Activated naive CD8-positive, alpha-beta T cell treated with anti-CD3 and anti-CD28 coated beads, Interleukin-2, amount 10 ng/mL, durations not matched to agents 7 days and 5 days (primary cell): ENCODE measurements at regions not wholly inside any gene's neighbourhood (a gene's known extent, or its start where the extent isn't known, plus 50 kb on each side); places are given as distances from the start of the nearest gene placed in this dataset.
"Not testable (repeated sequence)": the region's sequence is repeated elsewhere in the genome, so short reads cannot be mapped to it uniquely, and the experiment has no call there.

Source experiments
- ATAC-seq: fragments of 150-1000 bp; cut with Tn5 transposase; one replicate; pipeline ENCODE4 v1.10.0; 2021; ENCODE audit warnings: low read depth, moderate library complexity
- POLR2A ChIA-PET: fragments of 350-600 bp; sonication (Branson Sonifier 250); formaldehyde crosslinking; loops from one replicate; lab custom pipeline; 2021; ENCODE audit warnings: antibody characterized with exemption; lab: Charles Lee
- DNase-seq: peaks from one replicate; pipeline ENCODE4 v3.0.0; 2021
- H3K27ac Mint-ChIP-seq: one replicate; pipeline ENCODE4 v1.8.0; 2022; ENCODE audit warnings: mild to moderate bottlenecking, mixed read lengths
- H3K27me3 Mint-ChIP-seq: one replicate; pipeline ENCODE4 v1.8.0; 2022; ENCODE audit warnings: mild to moderate bottlenecking, moderate library complexity, mixed read lengths
- H3K36me3 Mint-ChIP-seq: one replicate; pipeline ENCODE4 v1.8.0; 2021; ENCODE audit warnings: mild to moderate bottlenecking, mixed read lengths
- H3K4me1 Mint-ChIP-seq: one replicate; pipeline ENCODE4 v1.8.0; 2021; ENCODE audit warnings: mixed read lengths
- H3K4me3 Mint-ChIP-seq: one replicate; pipeline ENCODE4 v1.8.0; 2022; ENCODE audit warnings: mild to moderate bottlenecking, moderate library complexity, mixed read lengths
- H3K9me3 Mint-ChIP-seq: one replicate; pipeline ENCODE4 v1.8.0; 2021; ENCODE audit warnings: mixed read lengths

DNA sequence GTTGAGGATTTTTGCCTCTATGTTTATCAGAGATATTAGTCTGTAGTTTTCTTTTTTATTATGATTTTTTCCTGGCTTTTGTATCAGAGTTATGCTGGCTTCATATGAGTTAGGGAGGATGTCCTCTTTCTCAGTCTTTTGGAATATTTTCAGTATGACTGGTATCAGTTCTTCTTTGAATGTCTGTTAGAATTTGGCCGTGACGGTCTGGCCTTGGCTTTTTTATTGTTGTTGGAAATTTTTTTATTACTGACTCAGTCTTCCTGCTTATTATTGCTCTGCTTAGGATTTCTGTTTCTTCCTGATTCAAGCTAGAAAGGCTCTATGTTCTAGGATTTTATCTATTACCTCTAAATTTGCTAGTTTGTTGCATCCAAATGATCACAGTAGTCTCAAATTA is 421.9 kb downstream of the CDH10 start:
- H3K27me3 Mint-ChIP-seq = no peaks in the 10 kb centered on the region
- H3K4me3 Mint-ChIP-seq = no peak overlapping the region
- ATAC-seq (no peak), DNase-seq (no peak)
- H3K9me3 Mint-ChIP-seq = peaks cover 12% of the 10 kb centered on the region
- H3K36me3 Mint-ChIP-seq = no peaks in the 10 kb centered on the region
- POLR2A ChIA-PET = no interaction called here
- H3K4me1 Mint-ChIP-seq = no peaks in the 10 kb centered on the region
- H3K27ac Mint-ChIP-seq = no peak overlapping the region

DNA sequence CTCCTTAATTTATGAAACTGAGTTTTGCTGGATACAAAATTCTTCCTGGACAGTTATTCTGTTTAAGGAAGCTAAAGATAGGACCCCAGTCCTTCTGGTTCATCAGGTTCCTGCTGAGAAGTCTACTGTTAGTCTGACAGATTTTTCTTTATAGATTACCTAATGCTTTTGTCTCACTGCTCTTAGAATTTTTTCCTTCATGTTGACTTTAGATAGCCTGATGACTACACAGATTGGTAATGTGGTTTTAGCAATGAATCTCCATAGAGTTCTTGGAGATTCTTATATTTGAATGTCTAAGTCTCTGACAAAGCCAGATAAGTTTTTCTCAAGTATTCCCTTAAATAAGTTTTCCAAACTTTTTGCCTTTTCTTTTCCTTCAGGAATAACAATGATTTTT is 419.7 kb downstream of the CDH10 start:
- H3K4me1 Mint-ChIP-seq = no peaks in the 10 kb centered on the region
- DNase-seq = no peak

GRCh38 chr5:24226479-24226878 is 418.3 kb downstream of the CDH10 start:
- Mint-ChIP-seq H3K27ac (no peak overlapping the region), H3K4me3 (no peak overlapping the region), H3K36me3 (no peaks in the 10 kb centered on the region), H3K9me3 (peaks cover 6% of the 10 kb centered on the region), H3K4me1 (no peaks in the 10 kb centered on the region), H3K27me3 (no peaks in the 10 kb centered on the region)
- ATAC-seq = no peak
- POLR2A ChIA-PET = no interaction called here
- DNase-seq = no peak

More for the DNA sequence above, 419.7 kb downstream of the CDH10 start:
- H3K9me3 Mint-ChIP-seq = peaks cover 12% of the 10 kb centered on the region
- H3K36me3 Mint-ChIP-seq = no peaks in the 10 kb centered on the region
- no peak overlapping the region for H3K4me3 Mint-ChIP-seq
- POLR2A ChIA-PET = no interaction called here
- no peaks in the 10 kb centered on the region for H3K27me3 Mint-ChIP-seq
- H3K27ac Mint-ChIP-seq = no peak overlapping the region
- ATAC-seq = no peak

DNA sequence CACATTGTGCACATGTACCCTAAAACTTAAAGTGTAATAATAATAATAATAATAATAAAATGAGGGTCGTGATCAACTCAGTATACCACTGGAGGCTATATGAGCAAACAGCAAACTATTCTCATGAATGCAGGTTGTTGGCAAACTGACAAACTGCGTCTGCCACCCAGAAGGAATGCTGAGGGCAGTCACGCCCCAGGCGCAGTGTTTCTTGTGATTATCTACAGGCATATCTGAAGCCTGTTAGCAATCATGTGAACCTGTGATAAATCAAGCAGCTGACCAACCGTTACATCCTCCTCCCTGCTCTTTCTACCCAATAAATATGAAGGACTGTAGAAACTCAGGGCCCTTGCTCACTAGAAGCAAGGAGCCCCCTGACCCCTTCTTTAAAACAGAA is 416.9 kb downstream of the CDH10 start:
- POLR2A ChIA-PET, H3K36me3 Mint-ChIP-seq, H3K27me3 Mint-ChIP-seq, H3K9me3 Mint-ChIP-seq, H3K27ac Mint-ChIP-seq, H3K4me3 Mint-ChIP-seq, DNase-seq, ATAC-seq, H3K4me1 Mint-ChIP-seq: not testable (repeated sequence)

- peaks cover 2% of the 10 kb centered on the region for H3K9me3 Mint-ChIP-seq
These were observed 412.7 kb downstream of the CDH10 start for GRCh38 chr5:24232041-24232440.

DNA sequence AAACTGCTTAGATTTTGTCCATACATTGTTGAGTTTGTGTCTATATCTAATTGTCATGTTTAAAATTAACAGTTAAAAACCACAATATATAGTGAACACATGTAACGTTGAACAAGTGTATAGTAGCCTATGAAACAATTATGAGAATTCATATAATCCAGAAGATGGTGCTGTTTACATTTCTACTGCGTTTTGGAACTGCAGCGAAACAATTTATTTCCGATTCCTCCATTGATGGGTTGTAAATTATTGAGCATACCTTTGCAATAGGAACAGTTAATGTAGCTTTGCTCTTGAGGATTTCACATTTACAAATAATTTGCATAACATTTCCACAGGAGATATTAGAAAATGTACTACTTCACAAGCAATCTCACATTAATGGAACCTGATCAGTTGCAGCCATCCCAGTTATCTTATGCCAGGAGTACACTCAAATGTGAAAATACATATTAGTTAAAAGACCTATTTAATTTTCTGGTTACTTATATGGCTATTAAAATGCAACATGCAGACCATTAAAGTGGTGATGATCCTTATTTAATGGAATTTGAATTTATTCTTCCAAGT is 411.8 kb downstream of the CDH10 start:
- no peak for ATAC-seq
- H3K27ac Mint-ChIP-seq = no peak overlapping the region

More at GRCh38 chr5:24232041-24232440, 412.7 kb downstream of the CDH10 start:
- POLR2A ChIA-PET = no interaction called here
- ATAC-seq (no peak), DNase-seq (no peak)
- Mint-ChIP-seq H3K36me3 (no peaks in the 10 kb centered on the region), H3K27me3 (no peaks in the 10 kb centered on the region), H3K4me3 (no peak overlapping the region), H3K27ac (no peak overlapping the region), H3K4me1 (no peaks in the 10 kb centered on the region)

GRCh38 chr5:24235946-24236345 is 408.8 kb downstream of the CDH10 start:
- POLR2A ChIA-PET = no interaction called here
- Mint-ChIP-seq H3K27me3 (no peaks in the 10 kb centered on the region), H3K9me3 (no peaks in the 10 kb centered on the region), H3K4me1 (no peaks in the 10 kb centered on the region), H3K27ac (no peak overlapping the region), H3K36me3 (no peaks in the 10 kb centered on the region), H3K4me3 (no peak overlapping the region)
- ATAC-seq (no peak), DNase-seq (no peak)

More for the DNA sequence above, 411.8 kb downstream of the CDH10 start:
- Mint-ChIP-seq H3K9me3 (no peaks in the 10 kb centered on the region), H3K4me3 (no peak overlapping the region), H3K4me1 (no peaks in the 10 kb centered on the region), H3K27me3 (no peaks in the 10 kb centered on the region), H3K36me3 (no peaks in the 10 kb centered on the region)
- no peak for DNase-seq
- POLR2A ChIA-PET = no interaction called here

- H3K36me3 Mint-ChIP-seq = no peaks in the 10 kb centered on the region
- POLR2A ChIA-PET = no interaction called here
- ATAC-seq (no peak), DNase-seq (no peak)
- H3K4me3 Mint-ChIP-seq = no peak overlapping the region
- H3K27me3 Mint-ChIP-seq = no peaks in the 10 kb centered on the region
- peaks cover 9% of the 10 kb centered on the region for H3K9me3 Mint-ChIP-seq
- no peak overlapping the region for H3K27ac Mint-ChIP-seq
- no peaks in the 10 kb centered on the region for H3K4me1 Mint-ChIP-seq
These were observed 399.0 kb downstream of the CDH10 start for GRCh38 chr5:24245821-24246220.

DNA sequence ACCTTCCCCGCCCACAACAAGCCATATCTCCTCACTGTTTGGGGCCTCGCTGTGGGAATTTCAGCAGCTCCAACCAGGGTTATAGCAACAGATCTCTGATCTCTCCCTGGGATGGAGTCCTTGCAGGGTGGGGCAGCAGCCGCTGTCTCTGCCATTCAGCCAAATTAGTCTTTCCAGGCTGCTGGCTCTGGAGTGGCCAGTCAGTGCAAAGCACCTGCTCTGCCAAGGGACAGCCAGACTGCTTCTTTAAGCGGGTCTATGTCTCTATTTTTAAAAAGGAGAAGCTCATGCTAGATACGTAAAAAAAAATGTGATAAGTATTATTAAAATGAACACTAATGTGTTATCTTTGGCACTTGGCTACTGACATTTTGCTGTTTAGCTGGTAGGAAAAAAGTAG is 380.2 kb downstream of the CDH10 start:
- Mint-ChIP-seq H3K4me3 (no peak overlapping the region), H3K4me1 (no peaks in the 10 kb centered on the region), H3K9me3 (peaks cover 1% of the 10 kb centered on the region), H3K27me3 (no peaks in the 10 kb centered on the region), H3K27ac (no peak overlapping the region), H3K36me3 (no peaks in the 10 kb centered on the region)
- POLR2A ChIA-PET = no interaction called here
- ATAC-seq = no peak
- DNase-seq = no peak

GRCh38 chr5:24265306-24265705 is 379.5 kb downstream of the CDH10 start:
- POLR2A ChIA-PET = no interaction called here
- H3K4me1 Mint-ChIP-seq = no peaks in the 10 kb centered on the region
- no peak overlapping the region for H3K27ac Mint-ChIP-seq
- ATAC-seq (no peak), DNase-seq (no peak)
- no peak overlapping the region for H3K4me3 Mint-ChIP-seq
- H3K36me3 Mint-ChIP-seq = no peaks in the 10 kb centered on the region
- no peaks in the 10 kb centered on the region for H3K27me3 Mint-ChIP-seq
- peaks cover 1% of the 10 kb centered on the region for H3K9me3 Mint-ChIP-seq

DNA sequence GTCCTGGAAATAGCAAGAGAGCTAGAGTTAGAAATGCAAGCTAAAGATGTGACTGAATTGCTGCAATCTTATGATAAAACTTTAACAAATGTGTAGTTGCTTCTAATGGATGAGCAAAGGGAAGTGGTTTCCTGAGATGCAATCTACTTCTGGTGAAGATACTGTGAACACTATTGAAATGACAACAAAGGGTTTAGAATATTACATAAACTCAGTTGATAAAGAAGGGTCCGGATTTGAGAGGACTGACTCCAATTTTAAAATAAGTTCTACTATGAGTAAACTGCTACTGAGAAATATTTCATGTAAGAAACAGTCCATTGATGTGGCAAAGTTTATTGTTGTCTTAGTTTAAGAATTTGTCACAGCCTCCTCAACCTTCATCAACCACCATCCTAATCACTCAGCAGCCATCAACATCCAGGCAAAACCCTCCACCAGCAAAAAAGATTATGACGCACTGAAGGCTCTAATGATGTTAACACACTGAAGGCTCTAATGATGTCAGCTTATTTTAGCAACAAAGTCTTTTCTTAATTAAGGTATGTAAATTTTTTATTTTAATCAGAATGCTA is 376.2 kb downstream of the CDH10 start:
- Mint-ChIP-seq H3K27me3 (no peaks in the 10 kb centered on the region), H3K36me3 (no peaks in the 10 kb centered on the region), H3K4me3 (no peak overlapping the region), H3K9me3 (peaks cover 4% of the 10 kb centered on the region), H3K4me1 (no peaks in the 10 kb centered on the region), H3K27ac (no peak overlapping the region)
- no peak for ATAC-seq
- POLR2A ChIA-PET = no interaction called here
- DNase-seq = no peak

DNA sequence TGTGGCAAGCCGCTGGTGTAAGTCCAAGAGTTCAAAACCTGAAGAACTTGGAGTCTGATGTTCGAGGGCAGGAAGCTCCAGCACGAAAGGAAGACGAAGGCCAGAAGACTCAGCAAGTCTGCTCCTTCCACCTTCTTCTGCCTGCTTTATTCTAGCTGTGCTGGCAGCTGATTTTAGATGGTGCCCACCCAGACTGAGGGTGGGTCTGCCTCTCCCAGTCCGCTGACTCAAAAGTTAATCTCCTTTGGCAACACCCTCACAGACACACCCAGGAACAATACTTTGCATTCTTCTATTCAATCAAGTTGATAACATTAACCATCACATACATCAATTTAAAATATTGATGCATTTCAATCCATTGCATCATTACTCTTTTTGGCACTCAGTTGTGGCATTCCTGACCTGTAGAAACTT is 373.1 kb downstream of the CDH10 start:
- H3K36me3 Mint-ChIP-seq, H3K27me3 Mint-ChIP-seq, H3K27ac Mint-ChIP-seq, H3K4me1 Mint-ChIP-seq, DNase-seq, ATAC-seq, H3K9me3 Mint-ChIP-seq, H3K4me3 Mint-ChIP-seq, POLR2A ChIA-PET: not testable (repeated sequence)

DNA sequence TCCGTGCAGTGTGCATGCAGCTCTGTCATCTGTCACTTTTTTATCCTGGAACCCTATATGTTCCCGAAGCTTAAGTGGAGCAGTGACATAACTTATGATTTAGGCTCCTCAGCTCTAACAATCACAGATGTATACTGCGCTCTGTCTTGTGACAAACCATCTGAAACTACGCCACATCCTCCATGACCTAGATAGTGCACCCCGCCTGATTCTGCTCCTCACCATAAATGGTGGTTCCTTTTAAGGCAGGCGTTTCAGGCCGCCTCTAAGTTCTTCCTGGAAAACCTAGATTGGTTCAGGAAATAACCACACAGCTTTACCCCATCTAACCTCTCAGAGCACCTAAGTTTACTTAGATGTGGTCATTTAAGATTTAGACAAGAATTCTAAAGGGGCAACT is 372.0 kb downstream of the CDH10 start:
- H3K27ac Mint-ChIP-seq = no peak overlapping the region
- no peak overlapping the region for H3K4me3 Mint-ChIP-seq
- no peaks in the 10 kb centered on the region for H3K4me1 Mint-ChIP-seq
- H3K36me3 Mint-ChIP-seq = no peaks in the 10 kb centered on the region
- ATAC-seq (peak; percentile 71), DNase-seq (no peak)
- POLR2A ChIA-PET = no interaction called here
- peaks cover 4% of the 10 kb centered on the region for H3K9me3 Mint-ChIP-seq
- no peaks in the 10 kb centered on the region for H3K27me3 Mint-ChIP-seq

GRCh38 chr5:24280215-24280614 is 364.6 kb downstream of the CDH10 start:
- DNase-seq (no peak), ATAC-seq (no peak)
- Mint-ChIP-seq H3K9me3 (peaks cover 3% of the 10 kb centered on the region), H3K4me3 (no peak overlapping the region), H3K4me1 (no peaks in the 10 kb centered on the region), H3K27ac (no peak overlapping the region), H3K36me3 (no peaks in the 10 kb centered on the region), H3K27me3 (no peaks in the 10 kb centered on the region)
- POLR2A ChIA-PET = no interaction called here
